ENCODE measurements at regions not wholly inside any gene's neighbourhood (a gene's known extent, or its start where the extent isn't known, plus 50 kb on each side); places are given as distances from the start of the nearest gene placed in this dataset.

DNA sequence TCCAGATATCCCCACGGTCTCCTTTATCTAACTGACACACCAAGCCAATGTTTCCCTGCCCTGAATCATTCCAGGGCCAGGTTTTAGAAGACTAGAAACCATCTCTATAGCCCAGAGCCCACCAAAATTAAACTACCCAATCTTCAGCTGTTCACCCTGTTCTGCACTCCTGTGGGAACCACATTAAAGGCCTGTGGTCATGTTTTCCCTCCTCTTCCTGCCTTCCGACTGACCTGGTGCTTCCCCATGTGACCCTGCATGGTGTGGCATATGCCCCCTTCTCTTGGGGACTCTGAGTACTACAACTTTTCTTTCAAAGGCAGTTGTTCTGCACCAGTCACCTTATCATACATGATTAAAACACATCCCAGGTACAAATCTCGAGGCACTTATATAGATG, 155.0 kb downstream of the TMEM200A start:
- DNase-seq (ENCODE audit: low spot score), result no peak
- H3K4me3 Mint-ChIP-seq (ENCODE audit: low read depth), result no peak overlapping the region
- no peak overlapping the region for H3K27ac Mint-ChIP-seq
- H3K4me1 Mint-ChIP-seq (ENCODE audit: low read depth), result peaks cover 41% of the 10 kb centered on the region
- H3K9me3 Mint-ChIP-seq, result peaks cover 39% of the 10 kb centered on the region
- no peaks in the 10 kb centered on the region for H3K27me3 Mint-ChIP-seq (ENCODE audit: low read depth)
- H3K36me3 Mint-ChIP-seq (ENCODE audit: low read depth), result peaks cover 33% of the 10 kb centered on the region
- intact Hi-C loops (cut with micrococcal nuclease), result no loop called here

DNA sequence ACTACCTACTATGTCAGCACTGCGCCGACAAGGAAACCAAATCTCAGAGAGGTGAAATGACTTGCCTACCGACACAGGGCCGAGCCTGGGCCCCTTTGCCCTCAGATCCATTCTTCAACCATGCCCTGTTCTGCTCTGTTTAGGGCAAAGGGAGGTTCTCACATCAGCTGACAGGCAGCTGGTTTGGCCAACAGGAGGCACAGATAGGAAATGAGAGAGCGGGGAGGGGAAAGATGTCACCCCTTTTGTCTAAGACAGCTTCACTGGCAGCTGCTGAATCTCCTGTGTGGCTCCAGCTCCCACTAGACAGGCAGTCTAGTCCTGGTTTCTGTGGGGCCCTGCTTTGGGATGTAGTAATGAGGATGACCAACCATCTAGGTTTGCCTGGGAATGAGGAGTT, 158.7 kb downstream of the TMEM200A start:
- H3K4me3 Mint-ChIP-seq (ENCODE audit: low read depth), result no peak overlapping the region
- H3K9me3 Mint-ChIP-seq, result peaks cover 38% of the 10 kb centered on the region
- peaks cover 17% of the 10 kb centered on the region for H3K4me1 Mint-ChIP-seq (ENCODE audit: low read depth)
- DNase-seq (ENCODE audit: low spot score), result no peak
- H3K27ac Mint-ChIP-seq, result no peak overlapping the region
- intact Hi-C loops (cut with micrococcal nuclease), result no loop called here
- peaks cover 31% of the 10 kb centered on the region for H3K36me3 Mint-ChIP-seq (ENCODE audit: low read depth)
- no peaks in the 10 kb centered on the region for H3K27me3 Mint-ChIP-seq (ENCODE audit: low read depth)

DNA sequence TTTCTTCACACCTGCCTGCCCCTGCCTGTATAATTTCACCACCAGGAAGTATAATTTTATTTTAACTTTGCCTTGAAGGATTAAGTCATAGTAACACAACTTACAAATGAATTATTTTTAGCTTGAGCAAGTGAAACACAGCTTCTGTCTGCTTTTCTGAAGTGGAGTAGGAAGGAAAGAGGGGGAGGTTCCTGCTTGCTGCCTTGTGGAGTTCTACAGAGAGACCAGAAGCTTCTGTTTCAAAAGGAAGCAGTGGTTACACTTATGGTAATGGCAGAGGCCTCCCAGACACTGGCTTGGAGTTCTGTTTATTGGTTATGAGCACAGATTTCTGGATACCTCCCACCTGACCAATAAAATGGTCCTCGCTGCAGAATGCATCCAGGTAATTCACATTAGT, 159.6 kb downstream of the TMEM200A start:
- DNase-seq (ENCODE audit: low spot score), result no peak
- Mint-ChIP-seq H3K9me3 (peaks cover 42% of the 10 kb centered on the region), H3K27me3 (ENCODE audit: low read depth) (no peaks in the 10 kb centered on the region), H3K27ac (no peak overlapping the region), H3K4me3 (ENCODE audit: low read depth) (no peak overlapping the region), H3K36me3 (ENCODE audit: low read depth) (peaks cover 37% of the 10 kb centered on the region), H3K4me1 (ENCODE audit: low read depth) (peaks cover 17% of the 10 kb centered on the region)
- intact Hi-C loops (cut with micrococcal nuclease), result no loop called here

DNA sequence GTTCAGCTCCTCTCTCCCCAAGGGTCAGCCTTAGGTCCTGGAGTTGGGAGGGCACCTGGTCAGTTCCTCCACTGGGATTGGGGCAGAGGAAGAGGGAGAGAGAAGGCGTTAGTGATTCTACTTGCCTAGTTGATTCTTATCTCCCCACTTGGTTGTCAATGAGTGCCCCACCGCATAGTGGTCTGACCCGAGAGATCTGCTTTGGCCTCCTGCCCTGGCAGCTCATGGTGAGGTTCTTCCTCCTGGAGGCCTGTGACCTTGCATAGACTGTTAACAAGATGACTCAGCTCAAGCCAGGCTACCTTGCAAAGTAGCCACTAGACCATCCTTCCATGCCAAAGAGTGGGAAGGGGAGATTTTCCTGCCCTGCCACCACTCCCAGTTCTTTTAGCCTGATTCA, 160.6 kb downstream of the TMEM200A start:
- Mint-ChIP-seq H3K4me3 (ENCODE audit: low read depth) (no peak overlapping the region), H3K36me3 (ENCODE audit: low read depth) (peaks cover 27% of the 10 kb centered on the region), H3K9me3 (peaks cover 41% of the 10 kb centered on the region), H3K4me1 (ENCODE audit: low read depth) (peaks cover 13% of the 10 kb centered on the region), H3K27ac (no peak overlapping the region), H3K27me3 (ENCODE audit: low read depth) (no peaks in the 10 kb centered on the region)
- no peak for DNase-seq (ENCODE audit: low spot score)
- intact Hi-C loops (cut with micrococcal nuclease), result no loop called here

DNA sequence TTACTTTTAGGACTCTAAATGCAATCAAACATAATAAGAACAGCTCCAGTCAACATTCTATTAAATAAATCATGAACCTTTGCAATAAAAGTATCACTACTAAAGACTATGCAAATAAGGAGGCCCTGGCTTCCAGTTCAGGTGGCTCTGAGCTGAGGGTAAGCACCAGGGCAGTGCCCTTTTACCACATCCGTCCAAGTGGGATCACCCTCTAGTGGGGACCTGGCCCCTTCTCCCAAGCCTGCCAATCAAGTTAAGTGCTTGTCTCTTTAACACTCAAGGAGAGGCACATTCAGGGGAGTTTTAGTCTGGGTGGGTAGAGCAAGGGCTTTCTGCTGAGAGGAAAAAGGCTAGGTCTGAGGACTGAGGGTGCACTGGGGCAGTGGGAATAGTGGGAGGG, 161.4 kb downstream of the TMEM200A start:
- no peaks in the 10 kb centered on the region for H3K27me3 Mint-ChIP-seq (ENCODE audit: low read depth)
- H3K4me1 Mint-ChIP-seq (ENCODE audit: low read depth), result peaks cover 13% of the 10 kb centered on the region
- intact Hi-C loops (cut with micrococcal nuclease), result no loop called here
- H3K27ac Mint-ChIP-seq, result no peak overlapping the region
- H3K36me3 Mint-ChIP-seq (ENCODE audit: low read depth), result peaks cover 26% of the 10 kb centered on the region
- no peak for DNase-seq (ENCODE audit: low spot score)
- no peak overlapping the region for H3K4me3 Mint-ChIP-seq (ENCODE audit: low read depth)
- peaks cover 44% of the 10 kb centered on the region for H3K9me3 Mint-ChIP-seq

DNA sequence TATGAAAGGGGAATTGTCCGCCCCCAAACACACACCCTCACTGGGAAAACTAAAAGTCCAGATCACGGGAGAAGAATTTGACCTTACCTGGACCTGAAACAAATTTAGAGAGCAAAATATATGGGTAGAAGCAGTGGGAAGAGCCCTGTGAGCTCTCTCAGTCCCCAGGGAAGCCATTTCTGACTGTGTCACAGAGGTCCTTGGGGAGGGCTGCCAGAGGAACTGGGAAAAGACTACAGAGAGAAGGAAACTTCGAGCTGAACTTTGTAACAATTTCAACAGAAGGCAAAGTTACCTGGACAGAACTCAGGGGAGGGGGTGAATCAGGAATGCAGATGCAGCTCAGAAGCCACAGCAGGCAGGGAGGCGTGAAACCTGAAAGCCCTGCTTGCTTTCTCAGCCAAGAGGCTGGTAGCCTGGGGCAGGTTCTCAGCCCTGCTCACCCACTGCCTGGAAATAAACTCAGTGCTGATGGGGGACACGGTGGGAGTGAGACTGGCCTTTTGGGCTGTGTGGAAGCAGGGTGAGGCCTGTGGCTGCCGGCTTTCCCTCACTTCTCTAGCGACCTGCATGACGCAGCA, 163.8 kb downstream of the TMEM200A start:
- no peaks in the 10 kb centered on the region for H3K27me3 Mint-ChIP-seq (ENCODE audit: low read depth)
- H3K4me3 Mint-ChIP-seq (ENCODE audit: low read depth), result no peak overlapping the region
- H3K27ac Mint-ChIP-seq, result no peak overlapping the region
- DNase-seq (ENCODE audit: low spot score), result no peak
- peaks cover 41% of the 10 kb centered on the region for H3K9me3 Mint-ChIP-seq
- peaks cover 10% of the 10 kb centered on the region for H3K4me1 Mint-ChIP-seq (ENCODE audit: low read depth)
- peaks cover 23% of the 10 kb centered on the region for H3K36me3 Mint-ChIP-seq (ENCODE audit: low read depth)
- intact Hi-C loops (cut with micrococcal nuclease), result no loop called here

DNA sequence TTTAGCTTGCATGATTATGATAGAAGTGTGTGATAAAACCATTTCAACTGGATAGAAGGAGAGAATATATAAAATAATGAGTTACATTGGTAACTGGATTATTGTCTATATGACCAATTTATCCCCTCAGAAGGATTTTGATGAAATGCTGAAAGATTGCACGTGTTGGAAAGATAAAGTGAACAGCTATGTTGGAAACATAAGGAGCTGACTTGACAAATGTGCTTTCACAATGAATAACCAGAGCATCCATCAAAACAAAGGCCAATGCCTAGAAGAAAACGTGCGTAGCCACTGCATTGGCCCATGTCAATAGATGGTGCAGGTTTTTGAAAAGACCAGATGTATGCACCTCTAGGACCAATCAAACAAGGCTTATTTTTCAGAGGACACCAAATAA, 168.8 kb downstream of the TMEM200A start:
- peaks cover 30% of the 10 kb centered on the region for H3K36me3 Mint-ChIP-seq (ENCODE audit: low read depth)
- H3K4me3 Mint-ChIP-seq (ENCODE audit: low read depth), result no peak overlapping the region
- no peak overlapping the region for H3K27ac Mint-ChIP-seq
- DNase-seq (ENCODE audit: low spot score), result no peak
- H3K4me1 Mint-ChIP-seq (ENCODE audit: low read depth), result peaks cover 8% of the 10 kb centered on the region
- intact Hi-C loops (cut with micrococcal nuclease), result no loop called here
- H3K9me3 Mint-ChIP-seq, result peaks cover 50% of the 10 kb centered on the region
- no peaks in the 10 kb centered on the region for H3K27me3 Mint-ChIP-seq (ENCODE audit: low read depth)

DNA sequence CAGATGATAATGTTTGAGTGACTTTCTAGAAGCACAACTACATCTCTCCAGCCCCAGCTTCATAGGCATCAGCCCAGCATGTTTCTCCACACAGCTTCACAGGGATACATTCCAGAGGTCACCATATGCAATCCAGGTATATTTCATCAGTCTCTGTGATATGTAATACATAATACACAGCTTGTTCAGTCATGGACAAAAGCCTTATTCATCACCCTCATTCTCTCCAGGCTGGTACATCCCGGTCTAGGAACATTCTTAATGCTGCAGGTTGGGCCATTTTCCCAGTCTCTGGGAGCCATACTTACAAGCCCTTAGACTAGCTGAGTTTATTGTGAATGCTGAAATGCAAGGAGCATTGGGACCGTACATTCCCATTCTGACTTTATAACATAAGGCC, 169.4 kb downstream of the TMEM200A start:
- H3K36me3 Mint-ChIP-seq (ENCODE audit: low read depth), result peaks cover 30% of the 10 kb centered on the region
- H3K4me1 Mint-ChIP-seq (ENCODE audit: low read depth), result peaks cover 8% of the 10 kb centered on the region
- H3K27ac Mint-ChIP-seq, result no peak overlapping the region
- DNase-seq (ENCODE audit: low spot score), result no peak
- H3K9me3 Mint-ChIP-seq, result peaks cover 50% of the 10 kb centered on the region
- intact Hi-C loops (cut with micrococcal nuclease), result no loop called here
- no peak overlapping the region for H3K4me3 Mint-ChIP-seq (ENCODE audit: low read depth)
- no peaks in the 10 kb centered on the region for H3K27me3 Mint-ChIP-seq (ENCODE audit: low read depth)

DNA sequence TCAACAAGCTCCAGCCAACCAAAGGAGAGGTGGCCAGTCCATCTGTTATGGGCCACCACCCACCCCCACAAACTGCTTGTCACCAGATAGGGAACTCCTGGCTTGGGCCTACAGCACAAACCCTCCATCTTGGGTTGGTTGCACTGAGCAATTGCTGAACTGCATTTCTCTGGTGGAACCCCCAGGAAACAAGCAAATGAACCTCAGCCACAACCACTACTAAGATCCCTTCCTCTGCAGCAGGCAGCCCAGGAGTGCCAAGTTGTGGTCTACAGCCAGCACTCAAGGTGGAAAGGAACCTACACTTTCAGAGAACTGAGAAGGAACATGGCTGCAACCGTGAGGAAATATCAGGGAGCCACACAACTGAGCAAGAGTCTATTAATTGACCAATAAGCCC, 171.6 kb downstream of the TMEM200A start:
- H3K4me3 Mint-ChIP-seq (ENCODE audit: low read depth), result no peak overlapping the region
- H3K27ac Mint-ChIP-seq, result no peak overlapping the region
- intact Hi-C loops (cut with micrococcal nuclease), result no loop called here
- H3K36me3 Mint-ChIP-seq (ENCODE audit: low read depth), result peaks cover 33% of the 10 kb centered on the region
- peaks cover 8% of the 10 kb centered on the region for H3K4me1 Mint-ChIP-seq (ENCODE audit: low read depth)
- H3K9me3 Mint-ChIP-seq, result peaks cover 49% of the 10 kb centered on the region
- no peak for DNase-seq (ENCODE audit: low spot score)
- H3K27me3 Mint-ChIP-seq (ENCODE audit: low read depth), result no peaks in the 10 kb centered on the region

DNA sequence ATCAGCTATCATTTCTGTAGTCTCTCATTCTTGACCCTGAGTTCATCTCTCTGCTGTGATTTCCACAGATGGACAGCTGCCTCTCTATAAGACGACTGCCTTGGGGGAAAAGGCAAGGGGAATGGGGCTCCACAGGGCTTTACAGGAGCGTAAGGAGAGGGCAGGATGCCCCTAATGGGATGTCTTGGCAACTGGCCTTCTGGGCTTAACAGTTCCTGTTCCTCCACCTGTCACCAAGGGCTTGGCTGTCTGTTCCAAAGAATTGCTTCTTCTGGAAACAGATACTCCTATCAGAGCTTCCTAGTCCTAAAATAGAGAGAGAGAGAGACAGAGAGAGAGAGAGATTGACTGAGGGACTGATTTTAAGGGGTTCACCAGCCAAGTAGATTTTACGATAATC, 181.9 kb downstream of the TMEM200A start:
- no peak for DNase-seq (ENCODE audit: low spot score)
- H3K27ac Mint-ChIP-seq, result no peak overlapping the region
- H3K4me3 Mint-ChIP-seq (ENCODE audit: low read depth), result no peak overlapping the region
- H3K9me3 Mint-ChIP-seq, result peaks cover 6% of the 10 kb centered on the region
- H3K36me3 Mint-ChIP-seq (ENCODE audit: low read depth), result no peaks in the 10 kb centered on the region
- intact Hi-C loops (cut with micrococcal nuclease), result no loop called here
- no peaks in the 10 kb centered on the region for H3K27me3 Mint-ChIP-seq (ENCODE audit: low read depth)
- peaks cover 2% of the 10 kb centered on the region for H3K4me1 Mint-ChIP-seq (ENCODE audit: low read depth)

DNA sequence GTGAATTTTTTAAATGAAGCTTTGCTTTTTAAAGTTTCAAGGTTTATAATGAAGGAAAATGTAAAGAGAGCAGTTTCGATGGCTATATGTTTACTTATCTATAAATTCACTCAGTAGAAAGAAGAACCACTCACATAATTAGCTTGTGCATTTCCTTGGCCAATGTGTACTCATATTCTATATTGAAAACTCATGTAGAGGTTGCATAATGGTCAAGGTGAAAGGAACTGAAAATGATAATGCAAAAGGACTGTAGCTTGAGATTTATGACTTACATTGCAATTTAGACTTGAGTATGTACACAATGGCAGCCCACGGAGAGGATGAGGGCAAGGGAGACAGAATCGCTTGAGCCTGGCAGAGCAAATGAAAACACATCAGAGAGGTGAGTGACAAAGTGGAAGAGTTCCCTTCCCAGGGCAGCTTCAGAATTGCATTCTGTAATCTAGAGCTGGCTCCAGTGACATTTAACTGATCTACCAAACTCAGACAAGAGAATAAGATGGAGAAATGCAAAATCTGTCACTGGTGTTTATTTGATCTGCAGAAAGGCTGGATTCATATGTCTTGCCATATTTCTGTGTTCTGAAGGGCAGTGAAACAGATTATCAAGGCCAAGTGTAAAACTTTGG, 191.8 kb downstream of the TMEM200A start:
- H3K27ac Mint-ChIP-seq, result no peak overlapping the region
- peaks cover 19% of the 10 kb centered on the region for H3K4me1 Mint-ChIP-seq (ENCODE audit: low read depth)
- H3K36me3 Mint-ChIP-seq (ENCODE audit: low read depth), result peaks cover 11% of the 10 kb centered on the region
- no peaks in the 10 kb centered on the region for H3K27me3 Mint-ChIP-seq (ENCODE audit: low read depth)
- no peak overlapping the region for H3K4me3 Mint-ChIP-seq (ENCODE audit: low read depth)
- DNase-seq (ENCODE audit: low spot score), result no peak
- H3K9me3 Mint-ChIP-seq, result peaks cover 33% of the 10 kb centered on the region
- intact Hi-C loops (cut with micrococcal nuclease), result no loop called here

DNA sequence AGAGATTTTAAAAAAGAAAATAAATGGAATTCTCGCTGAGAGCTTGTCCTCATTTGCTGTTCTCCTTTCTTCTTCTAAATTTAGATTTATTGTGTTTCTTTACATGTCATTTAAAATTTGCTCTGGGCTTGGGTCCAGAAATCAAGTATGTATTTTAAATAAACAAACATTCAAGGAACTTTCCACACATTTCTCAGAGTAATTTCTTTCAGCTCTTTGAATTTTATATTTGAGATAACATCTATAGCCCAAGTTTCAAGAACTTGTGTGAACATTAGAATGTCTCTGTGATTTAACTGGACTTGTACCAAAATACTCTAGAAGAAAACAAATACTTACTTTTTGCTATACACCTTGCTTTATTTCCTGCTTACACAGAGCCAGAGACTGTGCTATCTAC, 192.3 kb downstream of the TMEM200A start:
- H3K36me3 Mint-ChIP-seq (ENCODE audit: low read depth), result peaks cover 13% of the 10 kb centered on the region
- intact Hi-C loops (cut with micrococcal nuclease), result no loop called here
- H3K4me1 Mint-ChIP-seq (ENCODE audit: low read depth), result peaks cover 20% of the 10 kb centered on the region
- no peak overlapping the region for H3K4me3 Mint-ChIP-seq (ENCODE audit: low read depth)
- peaks cover 36% of the 10 kb centered on the region for H3K9me3 Mint-ChIP-seq
- DNase-seq (ENCODE audit: low spot score), result no peak
- H3K27ac Mint-ChIP-seq, result no peak overlapping the region
- H3K27me3 Mint-ChIP-seq (ENCODE audit: low read depth), result no peaks in the 10 kb centered on the region

DNA sequence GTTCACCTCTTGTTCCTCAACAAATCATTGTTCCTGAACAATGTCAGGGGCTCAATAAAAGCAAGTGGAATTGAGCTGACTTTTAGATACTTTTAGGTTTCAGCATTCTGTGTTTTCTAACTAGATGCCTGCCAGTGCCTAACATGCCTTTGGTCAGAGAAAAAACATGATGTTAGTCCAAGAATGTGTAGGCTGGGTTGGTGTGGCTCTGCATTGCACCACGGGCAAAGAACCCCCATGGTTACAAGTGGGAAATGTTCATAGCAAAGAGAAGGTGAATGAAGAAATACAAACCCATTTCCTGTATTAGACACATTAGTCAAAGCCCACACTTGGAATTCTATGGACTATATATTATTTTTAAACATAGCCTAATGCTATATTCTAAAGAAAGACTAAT, 193.3 kb downstream of the TMEM200A start:
- no peak overlapping the region for H3K4me3 Mint-ChIP-seq (ENCODE audit: low read depth)
- intact Hi-C loops (cut with micrococcal nuclease), result no loop called here
- peaks cover 34% of the 10 kb centered on the region for H3K9me3 Mint-ChIP-seq
- no peak overlapping the region for H3K27ac Mint-ChIP-seq
- H3K36me3 Mint-ChIP-seq (ENCODE audit: low read depth), result peaks cover 18% of the 10 kb centered on the region
- peaks cover 28% of the 10 kb centered on the region for H3K4me1 Mint-ChIP-seq (ENCODE audit: low read depth)
- no peak for DNase-seq (ENCODE audit: low spot score)
- no peaks in the 10 kb centered on the region for H3K27me3 Mint-ChIP-seq (ENCODE audit: low read depth)

Data from activated T-helper 2 cell treated with anti-CD3 and anti-CD28 coated beads, Interferon-gamma antibody, Interleukin-2, Interleukin-4, amounts not matched to agents 10 μg/mL and 5 μg/mL and 100 μg/mL, durations not matched to agents 14 hours and 24 hours and 36 hours (primary cell).